ENCODE measurements at regions not wholly inside any gene's neighbourhood (a gene's known extent, or its start where the extent isn't known, plus 50 kb on each side); places are given as distances from the start of the nearest gene placed in this dataset.

GRCh38 chr15:87747087-87747486, 509.5 kb downstream of the NTRK3 start:
- no peak for TF ChIP-seq CTCF (IDR thresholded peaks at IDR 0.05; ENCODE audit: low read depth, low read length)
- no peak overlapping the region for H3K4me3 ChIP-seq (ENCODE audit: low read depth, low read length)
- H3K27me3 ChIP-seq = no peaks in the 10 kb centered on the region
- no peaks in the 10 kb centered on the region for H3K36me3 ChIP-seq
- DNase-seq = no peak
- H3K4me1 ChIP-seq = peaks cover 10% of the 10 kb centered on the region
- H3K9me3 ChIP-seq = no peaks in the 10 kb centered on the region

GRCh38 chr15:87746333-87746732, 510.2 kb downstream of the NTRK3 start:
- DNase-seq = no peak
- Histone ChIP-seq H3K9me3 (no peaks in the 10 kb centered on the region), H3K36me3 (no peaks in the 10 kb centered on the region), H3K4me1 (peaks cover 10% of the 10 kb centered on the region), H3K27me3 (no peaks in the 10 kb centered on the region), H3K4me3 (ENCODE audit: low read depth, low read length) (no peak overlapping the region)
- no peak for TF ChIP-seq CTCF (IDR thresholded peaks at IDR 0.05; ENCODE audit: low read depth, low read length)

GRCh38 chr15:87744815-87745214, 511.7 kb downstream of the NTRK3 start:
- no peak for TF ChIP-seq CTCF (IDR thresholded peaks at IDR 0.05; ENCODE audit: low read depth, low read length)
- H3K4me3 ChIP-seq (ENCODE audit: low read depth, low read length) = no peak overlapping the region
- no peaks in the 10 kb centered on the region for H3K36me3 ChIP-seq
- DNase-seq = no peak
- no peaks in the 10 kb centered on the region for H3K27me3 ChIP-seq
- H3K9me3 ChIP-seq = no peaks in the 10 kb centered on the region
- H3K4me1 ChIP-seq = peaks cover 10% of the 10 kb centered on the region

- Histone ChIP-seq H3K4me3 (ENCODE audit: low read depth, low read length) (no peak overlapping the region), H3K27me3 (no peaks in the 10 kb centered on the region), H3K9me3 (no peaks in the 10 kb centered on the region), H3K36me3 (no peaks in the 10 kb centered on the region), H3K4me1 (peaks cover 6% of the 10 kb centered on the region)
- TF ChIP-seq CTCF (IDR thresholded peaks at IDR 0.05; ENCODE audit: low read depth, low read length) = no peak
- DNase-seq = no peak
Measured at GRCh38 chr15:87743562-87743961, 513.0 kb downstream of the NTRK3 start.

GRCh38 chr15:87741350-87741749, 515.2 kb downstream of the NTRK3 start:
- H3K36me3 ChIP-seq = no peaks in the 10 kb centered on the region
- no peak for TF ChIP-seq CTCF (IDR thresholded peaks at IDR 0.05; ENCODE audit: low read depth, low read length)
- peaks cover 3% of the 10 kb centered on the region; the same call in 1 of the 2 replicates for H3K4me1 ChIP-seq
- no peak overlapping the region for H3K4me3 ChIP-seq (ENCODE audit: low read depth, low read length)
- no peaks in the 10 kb centered on the region for H3K27me3 ChIP-seq
- H3K9me3 ChIP-seq = no peaks in the 10 kb centered on the region
- DNase-seq = no peak

GRCh38 chr15:87740655-87741344, 515.7 kb downstream of the NTRK3 start:
- no peak for TF ChIP-seq CTCF (IDR thresholded peaks at IDR 0.05; ENCODE audit: low read depth, low read length)
- no peaks in the 10 kb centered on the region for H3K9me3 ChIP-seq
- no peak for DNase-seq

More at GRCh38 chr15:87740655-87741344, 515.7 kb downstream of the NTRK3 start:
- no peak overlapping the region for H3K4me3 ChIP-seq (ENCODE audit: low read depth, low read length)
- H3K36me3 ChIP-seq = no peaks in the 10 kb centered on the region
- peaks cover 3% of the 10 kb centered on the region; the same call in 1 of the 2 replicates for H3K4me1 ChIP-seq
- H3K27me3 ChIP-seq = no peaks in the 10 kb centered on the region

All from BE2C (cell line).